ENCODE measurements at regions not wholly inside any gene's neighbourhood (a gene's known extent, or its start where the extent isn't known, plus 50 kb on each side); places are given as distances from the start of the nearest gene placed in this dataset.

GRCh38 chr2:121118951-121119350, 166.1 kb downstream of the TFCP2L1 start (continued):
- TF ChIP-seq, protein P1, sequence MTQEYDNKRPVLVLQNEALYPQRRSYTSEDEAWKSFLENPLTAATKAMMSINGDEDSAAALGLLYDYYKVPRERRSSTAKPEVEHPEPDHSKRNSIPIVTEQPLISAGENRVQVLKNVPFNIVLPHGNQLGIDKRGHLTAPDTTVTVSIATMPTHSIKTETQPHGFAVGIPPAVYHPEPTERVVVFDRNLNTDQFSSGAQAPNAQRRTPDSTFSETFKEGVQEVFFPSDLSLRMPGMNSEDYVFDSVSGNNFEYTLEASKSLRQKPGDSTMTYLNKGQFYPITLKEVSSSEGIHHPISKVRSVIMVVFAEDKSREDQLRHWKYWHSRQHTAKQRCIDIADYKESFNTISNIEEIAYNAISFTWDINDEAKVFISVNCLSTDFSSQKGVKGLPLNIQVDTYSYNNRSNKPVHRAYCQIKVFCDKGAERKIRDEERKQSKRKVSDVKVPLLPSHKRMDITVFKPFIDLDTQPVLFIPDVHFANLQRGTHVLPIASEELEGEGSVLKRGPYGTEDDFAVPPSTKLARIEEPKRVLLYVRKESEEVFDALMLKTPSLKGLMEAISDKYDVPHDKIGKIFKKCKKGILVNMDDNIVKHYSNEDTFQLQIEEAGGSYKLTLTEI (CRISPR knock-in tag; conservative IDR thresholded peaks at IDR 0.05): no peak
- TF ChIP-seq NFKB2 (CRISPR knock-in tag; IDR thresholded peaks at IDR 0.05; ENCODE audit: borderline replicate concordance) (no peak), ZNF556 (CRISPR knock-in tag; IDR thresholded peaks at IDR 0.05; ENCODE audit: borderline replicate concordance) (no peak)
- TF ChIP-seq, protein P2, sequence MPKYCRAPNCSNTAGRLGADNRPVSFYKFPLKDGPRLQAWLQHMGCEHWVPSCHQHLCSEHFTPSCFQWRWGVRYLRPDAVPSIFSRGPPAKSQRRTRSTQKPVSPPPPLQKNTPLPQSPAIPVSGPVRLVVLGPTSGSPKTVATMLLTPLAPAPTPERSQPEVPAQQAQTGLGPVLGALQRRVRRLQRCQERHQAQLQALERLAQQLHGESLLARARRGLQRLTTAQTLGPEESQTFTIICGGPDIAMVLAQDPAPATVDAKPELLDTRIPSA (CRISPR knock-in tag; IDR thresholded peaks at IDR 0.05; ENCODE audit: borderline replicate concordance): no peak

DNA sequence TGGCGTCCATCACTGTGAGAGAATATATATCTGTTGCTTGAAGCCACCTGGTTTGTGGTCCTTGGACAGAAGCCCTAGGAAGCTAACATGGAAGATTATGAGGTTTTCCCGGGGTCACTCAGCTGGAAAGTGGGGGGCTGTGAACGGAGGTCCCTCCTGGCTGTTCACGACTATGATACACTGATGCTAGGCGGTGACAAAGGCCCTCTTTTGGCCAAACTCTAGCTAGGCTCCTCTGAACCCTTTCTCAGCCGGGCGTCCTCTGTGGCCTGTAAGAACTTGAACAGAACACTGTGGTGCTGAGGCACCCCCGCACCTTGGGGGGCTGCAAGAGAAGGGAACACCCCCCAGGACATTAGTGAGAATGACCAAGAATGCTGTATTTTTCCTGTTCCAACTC, 164.6 kb downstream of the TFCP2L1 start:
- ChIA-PET CTCF (ENCODE audit: low intra/inter-chr PET ratio, low total read pairs) (no interaction called here), POLR2A (no interaction called here)
- no peak overlapping the region for H3K9ac ChIP-seq (ENCODE audit: insufficient read depth, low read depth, low read length)
- no peak overlapping the region for H3K27ac ChIP-seq (ENCODE audit: extremely low read length, insufficient read depth, low read length)
- 10% methylated on average over 8 of the region's 8 CpGs for WGBS (ENCODE audit: low lambda C conversion rate)
- FAIRE-seq: no peak
- no peak overlapping the region for H3K4me3 ChIP-seq (replicated peaks in 1 of 3; ENCODE audit: insufficient read depth in 1 of 3, low read depth in 2 of 3, low read length in 3 of 3)
- H3K4me2 ChIP-seq (ENCODE audit: low read depth, low read length): no peak overlapping the region
- no peak for ATAC-seq
- DNase-seq (ENCODE audit: low spot score): no peak
- no TSS peak for BruUV-seq (replicated peaks)
- in situ Hi-C loops (cut with HindIII; ENCODE audit: extremely low pct_ligation_motif_present, low pct_unique_long_range_greater_than_20kb): loop anchor here (10.0 kb wide), 1 partner anchor 204 kb away; no protein-coding TSS in a partner anchor
- intact Hi-C loops (cut with micrococcal nuclease; ENCODE audit: unreplicated experiment): no loop called here
- no peak overlapping the region for H2AFZ ChIP-seq (ENCODE audit: low read length)
- no peaks in the 10 kb centered on the region for H3K36me3 ChIP-seq (replicated peaks in 1 of 2; ENCODE audit: control insufficient read depth in 1 of 2, insufficient read depth in 2 of 2, low read length in 2 of 2)
- H4K20me1 ChIP-seq (ENCODE audit: insufficient read depth, low read length): no peaks in the 10 kb centered on the region
- no peaks in the 10 kb centered on the region for H3K9me3 ChIP-seq (ENCODE audit: low read length)
- H3K79me2 ChIP-seq (ENCODE audit: insufficient read depth, low read length): no peaks in the 10 kb centered on the region
- no peaks in the 10 kb centered on the region for H3K4me1 ChIP-seq (ENCODE audit: insufficient read depth, low read length)
- TF ChIP-seq, protein P3, sequence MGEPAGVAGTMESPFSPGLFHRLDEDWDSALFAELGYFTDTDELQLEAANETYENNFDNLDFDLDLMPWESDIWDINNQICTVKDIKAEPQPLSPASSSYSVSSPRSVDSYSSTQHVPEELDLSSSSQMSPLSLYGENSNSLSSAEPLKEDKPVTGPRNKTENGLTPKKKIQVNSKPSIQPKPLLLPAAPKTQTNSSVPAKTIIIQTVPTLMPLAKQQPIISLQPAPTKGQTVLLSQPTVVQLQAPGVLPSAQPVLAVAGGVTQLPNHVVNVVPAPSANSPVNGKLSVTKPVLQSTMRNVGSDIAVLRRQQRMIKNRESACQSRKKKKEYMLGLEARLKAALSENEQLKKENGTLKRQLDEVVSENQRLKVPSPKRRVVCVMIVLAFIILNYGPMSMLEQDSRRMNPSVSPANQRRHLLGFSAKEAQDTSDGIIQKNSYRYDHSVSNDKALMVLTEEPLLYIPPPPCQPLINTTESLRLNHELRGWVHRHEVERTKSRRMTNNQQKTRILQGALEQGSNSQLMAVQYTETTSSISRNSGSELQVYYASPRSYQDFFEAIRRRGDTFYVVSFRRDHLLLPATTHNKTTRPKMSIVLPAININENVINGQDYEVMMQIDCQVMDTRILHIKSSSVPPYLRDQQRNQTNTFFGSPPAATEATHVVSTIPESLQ (CRISPR knock-in tag; conservative IDR thresholded peaks at IDR 0.05): no peak
- TF ChIP-seq ARHGAP35 (CRISPR knock-in tag; IDR thresholded peaks at IDR 0.05; ENCODE audit: borderline replicate concordance) (no peak), NRL (CRISPR knock-in tag; IDR thresholded peaks at IDR 0.05; ENCODE audit: borderline replicate concordance) (no peak)
- peaks cover 11 to 66% of the 10 kb centered on the region in 2 experiments; a peak in 4 of 5 replicates for H3K27me3 ChIP-seq (ENCODE audit: control insufficient read depth in 1 of 2, insufficient read depth in 2 of 2, low read length in 2 of 2)

All from HepG2 (cell line).